C4-2B (cell line): ENCODE measurements at regions not wholly inside any gene's neighbourhood (a gene's known extent, or its start where the extent isn't known, plus 50 kb on each side); places are given as distances from the start of the nearest gene placed in this dataset.

Experiments used
- ZFX ChIP-seq: fragments of 450-650 bp; IDR thresholded peaks from 2 replicates; pipeline ENCODE4 v1.6.1; 2017
- TF ChIP-seq, protein P1 (sequence below): fragments of 450-650 bp; conservative IDR thresholded peaks from 2 replicates; pipeline ENCODE4 v1.5.1; 2017; ENCODE audit warnings: mild to moderate bottlenecking

DNA sequence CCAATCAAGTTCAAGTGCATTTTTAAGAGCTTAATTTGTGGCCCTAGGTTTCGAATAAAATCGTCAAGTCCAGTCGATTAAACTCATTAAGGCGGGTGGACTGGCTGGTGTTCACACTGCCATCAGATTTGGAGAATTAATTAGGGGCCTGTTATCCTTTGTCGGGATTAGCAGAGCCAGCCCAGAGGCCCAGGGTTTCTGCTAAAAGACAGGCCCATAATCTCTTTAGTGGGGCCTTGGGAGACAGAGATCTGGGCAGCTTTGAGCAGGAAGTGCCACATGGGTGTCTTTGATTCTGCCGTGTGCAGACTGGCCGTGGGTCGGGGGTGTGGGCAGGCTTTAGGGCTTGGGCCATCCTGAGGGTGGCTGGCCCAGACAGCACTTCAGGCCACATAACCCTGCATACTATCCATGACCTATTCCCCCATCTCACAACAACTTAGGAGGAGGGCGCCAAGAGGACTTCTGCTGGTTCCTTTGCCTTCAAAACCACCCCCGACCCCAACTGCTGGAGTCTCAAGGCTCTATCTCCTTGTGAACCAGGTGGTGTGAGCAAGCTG, 94.7 kb downstream of the PLXNA1 start:
- no peak for TF ChIP-seq ZFX
- TF ChIP-seq, protein P1, sequence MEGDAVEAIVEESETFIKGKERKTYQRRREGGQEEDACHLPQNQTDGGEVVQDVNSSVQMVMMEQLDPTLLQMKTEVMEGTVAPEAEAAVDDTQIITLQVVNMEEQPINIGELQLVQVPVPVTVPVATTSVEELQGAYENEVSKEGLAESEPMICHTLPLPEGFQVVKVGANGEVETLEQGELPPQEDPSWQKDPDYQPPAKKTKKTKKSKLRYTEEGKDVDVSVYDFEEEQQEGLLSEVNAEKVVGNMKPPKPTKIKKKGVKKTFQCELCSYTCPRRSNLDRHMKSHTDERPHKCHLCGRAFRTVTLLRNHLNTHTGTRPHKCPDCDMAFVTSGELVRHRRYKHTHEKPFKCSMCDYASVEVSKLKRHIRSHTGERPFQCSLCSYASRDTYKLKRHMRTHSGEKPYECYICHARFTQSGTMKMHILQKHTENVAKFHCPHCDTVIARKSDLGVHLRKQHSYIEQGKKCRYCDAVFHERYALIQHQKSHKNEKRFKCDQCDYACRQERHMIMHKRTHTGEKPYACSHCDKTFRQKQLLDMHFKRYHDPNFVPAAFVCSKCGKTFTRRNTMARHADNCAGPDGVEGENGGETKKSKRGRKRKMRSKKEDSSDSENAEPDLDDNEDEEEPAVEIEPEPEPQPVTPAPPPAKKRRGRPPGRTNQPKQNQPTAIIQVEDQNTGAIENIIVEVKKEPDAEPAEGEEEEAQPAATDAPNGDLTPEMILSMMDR, result no peak
